ENCODE measurements at regions not wholly inside any gene's neighbourhood (a gene's known extent, or its start where the extent isn't known, plus 50 kb on each side); places are given as distances from the start of the nearest gene placed in this dataset.
"Not testable (repeated sequence)": the region's sequence is repeated elsewhere in the genome, so short reads cannot be mapped to it uniquely, and the experiment has no call there.

DNA sequence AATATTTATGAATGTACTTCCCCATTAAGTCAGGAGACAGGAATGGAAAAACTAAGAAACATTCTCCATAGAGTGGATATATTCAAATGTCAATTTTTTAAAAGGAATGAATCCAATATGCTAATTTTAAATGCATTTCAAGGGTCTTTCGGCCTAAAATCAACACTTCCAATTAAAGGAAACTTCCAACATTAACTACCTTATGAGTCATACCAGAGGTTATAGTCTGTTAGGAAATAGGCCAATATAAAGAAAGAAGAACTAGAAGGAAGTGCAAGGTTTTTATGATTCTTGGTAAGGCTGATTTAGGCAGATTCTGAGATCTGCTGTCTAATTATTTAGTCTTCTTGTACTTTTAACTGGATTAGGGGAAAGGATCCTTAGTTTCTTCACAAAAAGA is 260.1 kb upstream of the EDNRA start:
- no peaks in the 10 kb centered on the region for H3K4me1 ChIP-seq (ENCODE audit: control insufficient read depth, low read depth, low read length)
- H3K4me3 ChIP-seq (ENCODE audit: low read length), result no peak overlapping the region
- no peaks in the 10 kb centered on the region for H3K27me3 ChIP-seq (ENCODE audit: control insufficient read depth, insufficient read depth, low read length)
- no peak overlapping the region for H3K27ac ChIP-seq (ENCODE audit: low read length)
- H3K36me3 ChIP-seq (ENCODE audit: control insufficient read depth, low read depth, low read length), result no peaks in the 10 kb centered on the region
- H3K9ac ChIP-seq (ENCODE audit: low read length), result no peak overlapping the region
- no peaks in the 10 kb centered on the region for H3K9me3 ChIP-seq (ENCODE audit: control insufficient read depth, low read depth, low read length)

DNA sequence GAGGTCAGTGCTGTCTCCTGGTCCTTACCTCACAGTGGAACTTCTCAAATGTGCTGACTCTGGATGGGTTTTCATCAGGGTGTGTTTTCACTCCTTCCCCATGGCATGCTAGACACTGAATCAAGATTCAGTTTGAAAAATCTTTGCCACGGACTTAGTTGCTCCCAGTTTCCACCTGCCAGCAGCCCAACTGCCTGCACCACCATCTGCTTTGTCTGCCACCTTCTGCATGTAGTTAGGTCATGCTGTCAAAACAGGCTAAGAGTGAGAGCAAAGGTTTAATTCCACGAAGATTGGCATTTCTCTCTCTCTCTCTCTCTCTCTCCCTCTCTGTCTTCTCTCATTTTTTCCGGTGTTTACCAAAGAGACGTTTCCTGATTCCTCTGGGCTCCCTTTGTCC is 258.0 kb upstream of the EDNRA start:
- Histone ChIP-seq H3K36me3 (ENCODE audit: control insufficient read depth, low read depth, low read length) (no peaks in the 10 kb centered on the region), H3K27ac (ENCODE audit: low read length) (no peak overlapping the region), H3K4me3 (ENCODE audit: low read length) (no peak overlapping the region), H3K4me1 (ENCODE audit: control insufficient read depth, low read depth, low read length) (no peaks in the 10 kb centered on the region), H3K9me3 (ENCODE audit: control insufficient read depth, low read depth, low read length) (no peaks in the 10 kb centered on the region), H3K9ac (ENCODE audit: low read length) (no peak overlapping the region), H3K27me3 (ENCODE audit: control insufficient read depth, insufficient read depth, low read length) (no peaks in the 10 kb centered on the region)

DNA sequence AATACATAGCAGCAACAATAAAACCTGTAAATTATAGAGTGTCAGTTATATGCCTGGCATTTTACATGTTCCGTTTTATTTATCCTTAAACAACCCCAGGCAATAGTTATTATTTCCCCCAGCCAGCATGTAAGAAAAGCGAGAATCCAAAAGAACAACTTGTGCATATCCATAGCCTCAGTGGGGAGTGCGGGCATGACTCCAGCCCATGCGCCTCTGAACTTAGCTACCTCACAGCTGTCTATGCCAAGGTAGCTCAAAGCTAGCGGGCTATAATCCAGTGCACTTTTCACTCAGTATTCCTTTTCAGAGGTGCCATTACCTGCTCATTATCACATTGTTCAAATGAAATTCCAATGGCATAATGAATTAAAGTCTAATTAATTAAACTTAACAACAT is 257.3 kb upstream of the EDNRA start:
- Histone ChIP-seq H3K36me3 (ENCODE audit: control insufficient read depth, low read depth, low read length) (no peaks in the 10 kb centered on the region), H3K27ac (ENCODE audit: low read length) (no peak overlapping the region), H3K27me3 (ENCODE audit: control insufficient read depth, insufficient read depth, low read length) (no peaks in the 10 kb centered on the region), H3K4me3 (ENCODE audit: low read length) (no peak overlapping the region), H3K4me1 (ENCODE audit: control insufficient read depth, low read depth, low read length) (no peaks in the 10 kb centered on the region), H3K9ac (ENCODE audit: low read length) (no peak overlapping the region), H3K9me3 (ENCODE audit: control insufficient read depth, low read depth, low read length) (no peaks in the 10 kb centered on the region)

DNA sequence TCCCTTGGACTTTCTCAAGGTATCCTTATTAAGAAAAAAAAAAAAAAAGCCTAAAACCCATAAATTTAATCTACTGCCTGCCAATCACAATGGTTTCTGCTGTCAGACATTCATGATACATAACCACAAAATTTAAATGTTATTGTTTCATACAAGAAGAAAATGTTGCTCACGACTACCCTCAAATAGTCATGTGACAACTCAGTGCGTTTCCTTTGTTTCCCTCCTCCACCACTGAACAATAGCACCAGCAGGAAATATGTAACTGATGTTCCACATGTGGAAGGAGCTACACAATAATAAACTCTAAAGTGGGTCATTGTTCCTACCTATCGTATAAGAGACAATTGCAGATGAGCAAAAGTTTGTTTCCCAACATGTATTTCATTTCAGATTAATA is 244.1 kb upstream of the EDNRA start:
- no peaks in the 10 kb centered on the region for H3K9me3 ChIP-seq (ENCODE audit: control insufficient read depth, low read depth, low read length)
- no peaks in the 10 kb centered on the region for H3K27me3 ChIP-seq (ENCODE audit: control insufficient read depth, insufficient read depth, low read length)
- H3K9ac ChIP-seq (ENCODE audit: low read length), result no peak overlapping the region
- H3K4me3 ChIP-seq (ENCODE audit: low read length), result no peak overlapping the region
- no peak overlapping the region for H3K27ac ChIP-seq (ENCODE audit: low read length)
- H3K36me3 ChIP-seq (ENCODE audit: control insufficient read depth, low read depth, low read length), result no peaks in the 10 kb centered on the region
- no peaks in the 10 kb centered on the region for H3K4me1 ChIP-seq (ENCODE audit: control insufficient read depth, low read depth, low read length)

DNA sequence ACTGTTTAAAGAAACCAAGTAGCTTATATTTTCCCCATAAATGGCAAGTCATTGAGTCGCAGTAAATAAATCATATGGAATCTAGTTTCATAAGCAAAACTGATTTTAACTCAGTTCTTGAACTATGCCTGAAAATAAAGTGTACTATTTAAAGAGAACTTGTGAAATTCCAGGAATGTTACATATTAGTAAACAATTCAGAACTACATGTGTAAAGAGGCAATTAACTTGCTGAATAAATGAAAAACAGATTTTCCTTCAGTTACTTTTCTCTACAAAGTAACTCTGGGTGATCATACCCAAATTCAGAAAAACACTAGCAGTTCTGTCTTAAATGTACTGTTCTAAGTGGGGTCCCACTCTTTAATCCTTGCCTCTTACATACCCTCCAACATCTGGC is 236.1 kb upstream of the EDNRA start:
- Histone ChIP-seq H3K36me3 (ENCODE audit: control insufficient read depth, low read depth, low read length) (no peaks in the 10 kb centered on the region), H3K27me3 (ENCODE audit: control insufficient read depth, insufficient read depth, low read length) (no peaks in the 10 kb centered on the region), H3K4me1 (ENCODE audit: control insufficient read depth, low read depth, low read length) (no peaks in the 10 kb centered on the region), H3K4me3 (ENCODE audit: low read length) (no peak overlapping the region), H3K27ac (ENCODE audit: low read length) (no peak overlapping the region), H3K9ac (ENCODE audit: low read length) (no peak overlapping the region), H3K9me3 (ENCODE audit: control insufficient read depth, low read depth, low read length) (no peaks in the 10 kb centered on the region)

DNA sequence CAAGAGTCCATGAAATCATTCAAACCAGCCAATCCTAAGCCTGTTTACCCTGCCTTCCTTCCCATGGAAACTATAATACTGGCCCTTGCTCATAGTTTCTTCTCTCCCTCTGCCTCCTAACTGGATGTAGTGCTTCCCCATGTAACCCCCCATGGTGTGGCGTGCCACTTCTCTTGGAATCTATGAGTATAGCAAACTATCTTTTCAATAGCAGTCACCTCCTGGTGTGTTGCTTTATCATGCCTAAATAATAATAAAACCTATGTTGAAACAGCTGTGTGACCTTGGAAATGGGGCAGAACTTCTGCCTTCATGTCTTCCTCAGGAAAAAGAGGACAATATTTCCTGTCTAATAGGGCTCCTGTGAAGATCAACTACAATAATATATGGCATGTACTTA is 234.8 kb upstream of the EDNRA start:
- Histone ChIP-seq H3K36me3 (ENCODE audit: control insufficient read depth, low read depth, low read length) (no peaks in the 10 kb centered on the region), H3K4me1 (ENCODE audit: control insufficient read depth, low read depth, low read length) (no peaks in the 10 kb centered on the region), H3K9me3 (ENCODE audit: control insufficient read depth, low read depth, low read length) (no peaks in the 10 kb centered on the region), H3K9ac (ENCODE audit: low read length) (no peak overlapping the region), H3K27me3 (ENCODE audit: control insufficient read depth, insufficient read depth, low read length) (no peaks in the 10 kb centered on the region), H3K4me3 (ENCODE audit: low read length) (no peak overlapping the region), H3K27ac (ENCODE audit: low read length) (no peak overlapping the region)

DNA sequence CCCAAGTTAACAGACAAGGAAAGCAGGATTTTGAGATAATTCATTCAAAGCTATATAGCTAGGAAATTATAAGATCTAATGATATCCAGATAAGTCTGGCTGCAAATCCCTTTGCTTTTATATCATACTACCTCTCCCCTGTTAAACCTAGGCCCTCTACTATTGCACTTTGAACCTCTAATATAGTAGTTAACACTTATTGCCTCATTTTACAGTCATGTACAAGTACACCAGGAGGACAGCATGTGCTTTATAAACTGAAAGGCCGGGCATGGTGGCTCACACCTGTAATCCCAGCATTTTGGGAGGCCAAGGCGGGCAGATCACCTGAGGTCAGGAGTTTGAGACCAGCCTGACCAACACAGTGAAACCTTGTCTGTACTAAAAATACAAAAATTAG is 234.4 kb upstream of the EDNRA start:
- not testable (repeated sequence) for H3K9ac ChIP-seq (ENCODE audit: low read length); H3K9me3 ChIP-seq (ENCODE audit: control insufficient read depth, low read depth, low read length); H3K27ac ChIP-seq (ENCODE audit: low read length); H3K4me1 ChIP-seq (ENCODE audit: control insufficient read depth, low read depth, low read length); H3K27me3 ChIP-seq (ENCODE audit: control insufficient read depth, insufficient read depth, low read length); H3K36me3 ChIP-seq (ENCODE audit: control insufficient read depth, low read depth, low read length); H3K4me3 ChIP-seq (ENCODE audit: low read length)

DNA sequence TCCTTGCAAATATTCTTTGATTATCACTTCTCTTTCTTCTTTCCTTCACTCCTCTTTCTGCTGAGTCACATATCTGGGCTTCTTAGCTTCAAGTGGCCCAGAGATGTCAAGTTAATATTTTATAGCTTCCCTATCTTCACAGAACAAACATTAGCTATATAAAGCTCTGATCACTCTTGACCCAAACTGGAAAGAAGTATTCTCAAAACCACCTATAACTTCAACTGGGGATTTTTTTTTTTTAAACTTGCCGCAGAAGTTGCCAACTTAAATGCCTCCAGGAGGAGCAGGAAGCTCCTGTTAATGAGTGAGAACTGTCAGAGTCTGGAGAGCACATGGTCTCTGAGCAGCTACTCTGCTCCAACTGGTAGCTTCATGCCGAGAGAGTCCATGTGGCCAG is 233.3 kb upstream of the EDNRA start:
- H3K36me3 ChIP-seq (ENCODE audit: control insufficient read depth, low read depth, low read length), result no peaks in the 10 kb centered on the region

DNA sequence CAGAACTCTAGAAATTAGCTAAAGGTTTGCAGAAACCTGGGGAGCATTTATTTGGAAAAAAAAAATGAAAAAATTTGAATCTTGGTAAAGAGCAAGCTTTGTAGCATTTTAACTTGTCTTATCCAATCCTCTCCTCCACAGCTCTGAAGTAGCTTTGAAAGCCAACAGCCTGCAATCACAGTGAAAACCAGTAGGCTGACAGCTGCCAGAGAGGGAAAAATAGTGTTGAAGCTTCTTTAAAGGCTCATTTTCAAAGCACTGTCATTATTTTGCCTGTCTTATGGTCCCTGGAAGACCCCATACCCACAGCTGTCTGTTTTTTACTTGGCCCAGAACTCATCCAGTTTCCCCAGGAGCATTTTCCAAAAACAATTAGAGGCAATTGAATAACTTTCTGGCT is 230.8 kb upstream of the EDNRA start:
- no peak overlapping the region for H3K9ac ChIP-seq (ENCODE audit: low read length)

More for the DNA sequence above, 233.3 kb upstream of the EDNRA start:
- Histone ChIP-seq H3K27ac (ENCODE audit: low read length) (no peak overlapping the region), H3K27me3 (ENCODE audit: control insufficient read depth, insufficient read depth, low read length) (no peaks in the 10 kb centered on the region), H3K4me3 (ENCODE audit: low read length) (no peak overlapping the region), H3K9me3 (ENCODE audit: control insufficient read depth, low read depth, low read length) (no peaks in the 10 kb centered on the region), H3K4me1 (ENCODE audit: control insufficient read depth, low read depth, low read length) (no peaks in the 10 kb centered on the region), H3K9ac (ENCODE audit: low read length) (no peak overlapping the region)

DNA sequence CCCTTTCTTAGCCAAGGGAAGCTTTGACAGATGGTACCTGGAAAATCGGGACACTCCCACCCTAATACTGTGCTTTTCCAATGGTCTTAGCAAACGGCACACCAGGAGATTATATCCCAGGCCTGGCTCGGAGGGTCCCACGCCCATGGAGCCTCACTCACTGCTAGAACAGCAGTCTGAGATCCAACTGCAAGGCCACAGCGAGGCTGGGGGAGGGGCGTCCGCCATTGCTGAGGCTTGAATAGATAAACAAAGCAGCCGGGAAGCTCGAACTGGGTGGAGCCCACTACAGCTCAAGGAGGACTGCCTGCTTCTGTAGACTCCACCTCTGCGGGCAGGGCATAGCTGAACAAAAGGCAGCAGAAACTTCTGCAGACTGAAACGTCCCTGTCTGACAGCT is 225.6 kb upstream of the EDNRA start:
- not testable (repeated sequence) for H3K36me3 ChIP-seq (ENCODE audit: control insufficient read depth, low read depth, low read length); H3K9ac ChIP-seq (ENCODE audit: low read length); H3K27me3 ChIP-seq (ENCODE audit: control insufficient read depth, insufficient read depth, low read length); H3K4me1 ChIP-seq (ENCODE audit: control insufficient read depth, low read depth, low read length); H3K9me3 ChIP-seq (ENCODE audit: control insufficient read depth, low read depth, low read length); H3K4me3 ChIP-seq (ENCODE audit: low read length); H3K27ac ChIP-seq (ENCODE audit: low read length)

More for the DNA sequence above, 230.8 kb upstream of the EDNRA start:
- Histone ChIP-seq H3K9me3 (ENCODE audit: control insufficient read depth, low read depth, low read length) (no peaks in the 10 kb centered on the region), H3K4me3 (ENCODE audit: low read length) (no peak overlapping the region), H3K4me1 (ENCODE audit: control insufficient read depth, low read depth, low read length) (no peaks in the 10 kb centered on the region), H3K36me3 (ENCODE audit: control insufficient read depth, low read depth, low read length) (no peaks in the 10 kb centered on the region), H3K27me3 (ENCODE audit: control insufficient read depth, insufficient read depth, low read length) (no peaks in the 10 kb centered on the region), H3K27ac (ENCODE audit: low read length) (no peak overlapping the region)

DNA sequence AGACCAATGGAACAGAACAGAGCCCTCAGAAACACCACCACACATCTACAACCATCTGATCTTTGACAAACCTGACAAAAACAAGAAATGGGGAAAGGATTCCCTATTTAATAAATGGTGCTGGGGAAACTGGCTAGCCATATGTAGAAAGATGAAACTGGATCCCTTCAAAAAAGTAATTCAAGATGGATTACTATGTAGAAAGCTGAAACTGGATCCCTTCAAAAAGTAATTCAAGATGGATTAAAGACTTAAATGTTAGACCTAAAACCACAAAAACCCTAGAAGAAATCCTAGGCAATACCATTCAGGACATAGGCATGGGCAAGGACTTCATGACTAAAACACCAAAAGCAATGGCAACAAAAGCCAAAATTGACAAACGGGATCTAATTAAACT is 221.6 kb upstream of the EDNRA start:
- not testable (repeated sequence) for H3K36me3 ChIP-seq (ENCODE audit: control insufficient read depth, low read depth, low read length); H3K9me3 ChIP-seq (ENCODE audit: control insufficient read depth, low read depth, low read length); H3K4me3 ChIP-seq (ENCODE audit: low read length); H3K27ac ChIP-seq (ENCODE audit: low read length); H3K27me3 ChIP-seq (ENCODE audit: control insufficient read depth, insufficient read depth, low read length); H3K4me1 ChIP-seq (ENCODE audit: control insufficient read depth, low read depth, low read length); H3K9ac ChIP-seq (ENCODE audit: low read length)

DNA sequence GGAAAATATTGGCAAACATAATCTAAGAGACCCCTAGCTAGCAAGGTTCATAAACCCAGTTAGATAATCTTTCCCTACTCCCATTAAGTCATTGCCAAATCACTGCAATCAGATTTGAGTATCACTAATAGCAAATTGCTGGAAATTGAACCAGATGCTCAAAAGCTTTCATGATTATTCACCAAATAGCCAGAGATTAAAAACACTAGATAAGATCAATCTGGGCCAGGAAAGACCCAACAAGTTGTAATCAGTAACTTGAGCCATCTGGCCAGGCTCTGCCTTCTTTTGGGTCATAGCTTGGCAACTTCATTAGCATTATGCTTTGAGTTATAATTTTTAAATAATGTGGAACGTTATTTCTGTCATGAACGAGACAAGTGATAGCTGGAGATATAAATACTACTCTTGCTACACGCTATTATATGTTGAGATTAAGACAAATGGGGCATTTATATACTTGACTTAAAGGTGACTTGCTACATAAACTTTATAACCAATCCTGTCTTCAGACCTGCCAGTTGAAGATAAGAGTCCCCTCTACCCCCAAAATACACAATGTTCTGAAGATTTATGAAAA is 196.6 kb upstream of the EDNRA start:
- Histone ChIP-seq H3K9ac (ENCODE audit: low read length) (no peak overlapping the region), H3K4me1 (ENCODE audit: control insufficient read depth, low read depth, low read length) (no peaks in the 10 kb centered on the region), H3K27ac (ENCODE audit: low read length) (no peak overlapping the region), H3K36me3 (ENCODE audit: control insufficient read depth, low read depth, low read length) (no peaks in the 10 kb centered on the region), H3K9me3 (ENCODE audit: control insufficient read depth, low read depth, low read length) (no peaks in the 10 kb centered on the region), H3K4me3 (ENCODE audit: low read length) (no peak overlapping the region), H3K27me3 (ENCODE audit: control insufficient read depth, insufficient read depth, low read length) (no peaks in the 10 kb centered on the region)
